Subcutaneous abdominal adipose tissue (tissue), 5 donors: ENCODE measurements at regions not wholly inside any gene's neighbourhood (a gene's known extent, or its start where the extent isn't known, plus 50 kb on each side); places are given as distances from the start of the nearest gene placed in this dataset.

ENCODE experiments used
- H3K27ac ChIP-seq: one replicate; pipeline ENCODE4 v1.7.0; 2013; ENCODE audit warnings: low read depth, mild to moderate bottlenecking, inconsistent platforms, low read length, moderate library complexity
- H3K27me3 ChIP-seq, 5 donors: one replicate each; pipeline ENCODE4 v1.7.0; 2013; ENCODE audit warnings: low read length in 5 of 5, inconsistent platforms in 1 of 5; ENCODE audit not compliant: control insufficient read depth in 5 of 5, insufficient read depth in 4 of 5
- H3K36me3 ChIP-seq, 5 donors: one replicate each; pipeline ENCODE4 v1.7.0; 2013; ENCODE audit warnings: low read length in 5 of 5; ENCODE audit not compliant: control insufficient read depth in 5 of 5, insufficient read depth in 5 of 5
- H3K4me1 ChIP-seq, 5 donors: one replicate each; pipeline ENCODE4 v1.7.0; 2013; ENCODE audit warnings: low read length in 5 of 5, mild to moderate bottlenecking in 3 of 5, moderate library complexity in 1 of 5; ENCODE audit not compliant: control insufficient read depth in 5 of 5, insufficient read depth in 5 of 5
- H3K4me3 ChIP-seq, 5 donors: one replicate each; pipeline ENCODE4 v1.7.0; 2013; ENCODE audit warnings: low read length in 5 of 5, low read depth in 1 of 5
- H3K9ac ChIP-seq, 5 donors: one replicate each; pipeline ENCODE4 v1.7.0; 2013; ENCODE audit warnings: low read length in 5 of 5, mild to moderate bottlenecking in 4 of 5, moderate library complexity in 3 of 5
- H3K9me3 ChIP-seq, 5 donors: one replicate each; pipeline ENCODE4 v1.7.0; 2013; ENCODE audit warnings: low read length in 5 of 5; ENCODE audit not compliant: control insufficient read depth in 5 of 5
- donor health status: healthy.
- donor health status: healthy.
- donor health status: healthy.
- donor health status: healthy.
- donor health status: healthy.

GRCh38 chr5:135236228-135236907 lies 162.7 kb downstream of the MACROH2A1 start:
- H3K9me3 ChIP-seq, result no peaks in the 10 kb centered on the region
- no peaks in the 10 kb centered on the region for H3K36me3 ChIP-seq
- H3K9ac ChIP-seq, result no peak overlapping the region
- H3K4me1 ChIP-seq, result peaks cover 3 to 59% (median 43%) of the 10 kb centered on the region in 5 donors
- no peak overlapping the region for H3K4me3 ChIP-seq
- H3K27me3 ChIP-seq, result no peaks in the 10 kb centered on the region
- no peak overlapping the region for H3K27ac ChIP-seq

GRCh38 chr5:135235551-135236227 lies 163.3 kb downstream of the MACROH2A1 start:
- H3K27ac ChIP-seq, result no peak overlapping the region
- H3K9me3 ChIP-seq, result no peaks in the 10 kb centered on the region
- H3K4me3 ChIP-seq, result no peak overlapping the region
- no peaks in the 10 kb centered on the region for H3K27me3 ChIP-seq
- no peak overlapping the region for H3K9ac ChIP-seq
- H3K36me3 ChIP-seq, result no peaks in the 10 kb centered on the region
- peaks cover 3 to 61% (median 45%) of the 10 kb centered on the region in 5 donors for H3K4me1 ChIP-seq

GRCh38 chr5:135234666-135235401 lies 164.2 kb downstream of the MACROH2A1 start:
- no peak overlapping the region for H3K4me3 ChIP-seq
- H3K27ac ChIP-seq, result no peak overlapping the region
- no peaks in the 10 kb centered on the region for H3K9me3 ChIP-seq
- H3K27me3 ChIP-seq, result no peaks in the 10 kb centered on the region
- H3K36me3 ChIP-seq, result no peaks in the 10 kb centered on the region
- H3K4me1 ChIP-seq, result peaks cover 3 to 62% (median 50%) of the 10 kb centered on the region in 5 donors
- no peak overlapping the region for H3K9ac ChIP-seq

- Histone ChIP-seq H3K4me3 (no peak overlapping the region), H3K27me3 (no peaks in the 10 kb centered on the region), H3K9ac (no peak overlapping the region), H3K36me3 (no peaks in the 10 kb centered on the region), H3K4me1 (peaks cover 3 to 62% (median 50%) of the 10 kb centered on the region in 5 donors), H3K9me3 (peaks cover 0 to 3% (median 0%) of the 10 kb centered on the region in 5 donors), H3K27ac (no peak overlapping the region)
Observed at GRCh38 chr5:135234242-135234641, 164.8 kb downstream of the MACROH2A1 start.

GRCh38 chr5:135233477-135233876 lies 165.6 kb downstream of the MACROH2A1 start:
- H3K27ac ChIP-seq, result peak overlapping the region; percentile 58
- H3K4me3 ChIP-seq, result no peak overlapping the region
- peaks cover 3 to 60% (median 48%) of the 10 kb centered on the region in 5 donors for H3K4me1 ChIP-seq
- H3K27me3 ChIP-seq, result no peaks in the 10 kb centered on the region
- H3K9me3 ChIP-seq, result peaks cover 0 to 4% (median 0%) of the 10 kb centered on the region in 5 donors
- H3K36me3 ChIP-seq, result no peaks in the 10 kb centered on the region
- H3K9ac ChIP-seq, result no peak overlapping the region

GRCh38 chr5:135232958-135233357 lies 166.1 kb downstream of the MACROH2A1 start:
- H3K4me1 ChIP-seq, result peaks cover 3 to 59% (median 48%) of the 10 kb centered on the region in 5 donors
- peak overlapping the region in 1 of 5 donors; percentile 0 for H3K9ac ChIP-seq
- H3K36me3 ChIP-seq, result no peaks in the 10 kb centered on the region
- H3K27me3 ChIP-seq, result no peaks in the 10 kb centered on the region
- no peak overlapping the region for H3K4me3 ChIP-seq
- peaks cover 0 to 4% (median 0%) of the 10 kb centered on the region in 5 donors for H3K9me3 ChIP-seq
- peak overlapping the region; percentile 58 for H3K27ac ChIP-seq

GRCh38 chr5:135231289-135231688 lies 167.7 kb downstream of the MACROH2A1 start:
- Histone ChIP-seq H3K27me3 (no peaks in the 10 kb centered on the region), H3K9me3 (peaks cover 0 to 4% (median 0%) of the 10 kb centered on the region in 5 donors), H3K9ac (no peak overlapping the region), H3K27ac (no peak overlapping the region), H3K4me1 (peaks cover 1 to 51% (median 38%) of the 10 kb centered on the region in 5 donors), H3K4me3 (no peak overlapping the region), H3K36me3 (no peaks in the 10 kb centered on the region)

GRCh38 chr5:135230251-135230925 lies 168.6 kb downstream of the MACROH2A1 start:
- Histone ChIP-seq H3K4me3 (no peak overlapping the region), H3K27ac (no peak overlapping the region), H3K9me3 (peaks cover 0 to 4% (median 0%) of the 10 kb centered on the region in 5 donors), H3K27me3 (no peaks in the 10 kb centered on the region), H3K36me3 (no peaks in the 10 kb centered on the region), H3K9ac (no peak overlapping the region), H3K4me1 (peaks cover 5 to 58% (median 46%) of the 10 kb centered on the region in 5 donors)

- Histone ChIP-seq H3K4me1 (peaks cover 5 to 59% (median 48%) of the 10 kb centered on the region in 5 donors), H3K36me3 (no peaks in the 10 kb centered on the region), H3K9me3 (peaks cover 0 to 4% (median 0%) of the 10 kb centered on the region in 5 donors), H3K9ac (no peak overlapping the region), H3K4me3 (no peak overlapping the region), H3K27ac (no peak overlapping the region), H3K27me3 (no peaks in the 10 kb centered on the region)
Observed at GRCh38 chr5:135229679-135230132, 169.3 kb downstream of the MACROH2A1 start.
